BJ (cell line): ENCODE measurements at regions not wholly inside any gene's neighbourhood (a gene's known extent, or its start where the extent isn't known, plus 50 kb on each side); places are given as distances from the start of the nearest gene placed in this dataset.
A peak's percentile ranks its signal among the peaks of the same experiment; 100 is the strongest.

Source experiments
- CTCF ChIA-PET: fragments of 350-600 bp; formaldehyde crosslinking; extraction: SDS; loops from one replicate; lab custom pipeline; 2021; ENCODE audit warnings: antibody characterized with exemption, inconsistent platforms; lab: Yijun Ruan, JAX
- POLR2A ChIA-PET: fragments of 300-600 bp; sonication (Branson Sonifier 250); formaldehyde crosslinking; extraction: SDS; loops from one replicate; lab custom pipeline; 2021; ENCODE audit warnings: antibody characterized with exemption; lab: Charles Lee
- DNase-seq: peaks from one replicate; pipeline ENCODE4 v3.0.0-alpha.2; 2011; ENCODE audit warnings: low read depth
- H3K27me3 ChIP-seq: 2 replicates; pipeline ENCODE4 v1.6.0; 2011; ENCODE audit warnings: low read length; ENCODE audit not compliant: control insufficient read depth, insufficient read depth
- H3K36me3 ChIP-seq: 2 replicates; pipeline ENCODE4 v1.5.1; 2011; ENCODE audit warnings: low read length; ENCODE audit not compliant: control insufficient read depth, insufficient read depth
- H3K4me3 ChIP-seq: 2 replicates; pipeline ENCODE4 v1.5.1; 2011; ENCODE audit warnings: low read depth, mild to moderate bottlenecking, control low read depth, low read length
- TF ChIP-seq, protein P1 (sequence below): IDR thresholded peaks from 2 replicates; pipeline ENCODE4 v1.5.1; 2011; ENCODE audit warnings: low read depth, mild to moderate bottlenecking, control low read depth, inconsistent platforms, low read length, moderate library complexity; ENCODE audit not compliant: insufficient read depth

DNA sequence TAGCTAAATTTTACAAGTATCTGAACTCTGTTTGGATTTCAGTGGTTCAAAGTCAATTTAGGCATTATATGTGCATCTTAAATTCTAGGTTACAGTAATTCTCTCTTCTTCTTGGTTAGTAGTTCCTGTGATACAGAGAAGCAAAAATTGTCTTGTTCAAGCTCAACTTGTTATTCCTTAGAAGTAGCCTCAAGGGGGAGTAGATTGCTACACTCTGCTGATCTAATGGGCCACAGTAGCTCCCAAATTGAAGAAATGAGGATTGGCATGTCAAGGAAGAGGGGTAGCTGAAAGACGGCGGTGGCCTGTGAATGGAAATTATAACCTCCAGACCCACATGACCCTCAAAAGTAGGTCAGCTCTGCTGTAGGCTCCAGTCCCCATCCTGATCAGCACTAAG, 334.7 kb downstream of the HRH4 start:
- POLR2A ChIA-PET: no interaction called here
- TF ChIP-seq, protein P1, sequence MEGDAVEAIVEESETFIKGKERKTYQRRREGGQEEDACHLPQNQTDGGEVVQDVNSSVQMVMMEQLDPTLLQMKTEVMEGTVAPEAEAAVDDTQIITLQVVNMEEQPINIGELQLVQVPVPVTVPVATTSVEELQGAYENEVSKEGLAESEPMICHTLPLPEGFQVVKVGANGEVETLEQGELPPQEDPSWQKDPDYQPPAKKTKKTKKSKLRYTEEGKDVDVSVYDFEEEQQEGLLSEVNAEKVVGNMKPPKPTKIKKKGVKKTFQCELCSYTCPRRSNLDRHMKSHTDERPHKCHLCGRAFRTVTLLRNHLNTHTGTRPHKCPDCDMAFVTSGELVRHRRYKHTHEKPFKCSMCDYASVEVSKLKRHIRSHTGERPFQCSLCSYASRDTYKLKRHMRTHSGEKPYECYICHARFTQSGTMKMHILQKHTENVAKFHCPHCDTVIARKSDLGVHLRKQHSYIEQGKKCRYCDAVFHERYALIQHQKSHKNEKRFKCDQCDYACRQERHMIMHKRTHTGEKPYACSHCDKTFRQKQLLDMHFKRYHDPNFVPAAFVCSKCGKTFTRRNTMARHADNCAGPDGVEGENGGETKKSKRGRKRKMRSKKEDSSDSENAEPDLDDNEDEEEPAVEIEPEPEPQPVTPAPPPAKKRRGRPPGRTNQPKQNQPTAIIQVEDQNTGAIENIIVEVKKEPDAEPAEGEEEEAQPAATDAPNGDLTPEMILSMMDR: no peak
- CTCF ChIA-PET: interaction anchor here (1.8 kb wide), 1 partner anchor 12 kb away, joined by 6 read pairs; no protein-coding TSS in a partner anchor

GRCh38 chr18:24797981-24798380, 337.5 kb downstream of the HRH4 start:
- no peak for DNase-seq
- Histone ChIP-seq H3K4me3 (no peak overlapping the region), H3K27me3 (no peaks in the 10 kb centered on the region; the same call in 1 of the 2 replicates), H3K36me3 (no peaks in the 10 kb centered on the region)
- ChIA-PET CTCF (interaction anchor here (0.6 to 1.1 kb wide), 3 partner anchors 71 to 285 kb away, joined by 3 read pairs; no protein-coding TSS in a partner anchor), POLR2A (interaction anchor here (1.0 kb wide), 1 partner anchor 8 kb away, joined by 3 read pairs; no protein-coding TSS in a partner anchor)
- TF ChIP-seq, protein P1: no peak

More for the DNA sequence above, 334.7 kb downstream of the HRH4 start:
- H3K36me3 ChIP-seq: no peaks in the 10 kb centered on the region
- DNase-seq: no peak
- no peak overlapping the region for H3K4me3 ChIP-seq
- no peaks in the 10 kb centered on the region; the same call in 1 of the 2 replicates for H3K27me3 ChIP-seq

- H3K36me3 ChIP-seq: no peaks in the 10 kb centered on the region
- POLR2A ChIA-PET: no interaction called here
- H3K27me3 ChIP-seq: no peaks in the 10 kb centered on the region; the same call in 1 of the 2 replicates
- H3K4me3 ChIP-seq: no peak overlapping the region
- CTCF ChIA-PET: interaction anchor here (0.9 to 1.5 kb wide), 3 partner anchors 72 to 268 kb away, joined by 3 to 6 read pairs (median 3); no protein-coding TSS in a partner anchor
- TF ChIP-seq, protein P1: peak; percentile 22; the same call in 1 of the 2 replicates
- no peak for DNase-seq
Measured at GRCh38 chr18:24799176-24799575, 338.7 kb downstream of the HRH4 start.

GRCh38 chr18:24799720-24800119, 339.3 kb downstream of the HRH4 start:
- ChIA-PET CTCF (interaction anchor here (1.2 to 1.5 kb wide), 2 partner anchors 72 to 81 kb away, joined by 3 to 6 read pairs; no protein-coding TSS in a partner anchor), POLR2A (no interaction called here)
- DNase-seq: no peak

DNA sequence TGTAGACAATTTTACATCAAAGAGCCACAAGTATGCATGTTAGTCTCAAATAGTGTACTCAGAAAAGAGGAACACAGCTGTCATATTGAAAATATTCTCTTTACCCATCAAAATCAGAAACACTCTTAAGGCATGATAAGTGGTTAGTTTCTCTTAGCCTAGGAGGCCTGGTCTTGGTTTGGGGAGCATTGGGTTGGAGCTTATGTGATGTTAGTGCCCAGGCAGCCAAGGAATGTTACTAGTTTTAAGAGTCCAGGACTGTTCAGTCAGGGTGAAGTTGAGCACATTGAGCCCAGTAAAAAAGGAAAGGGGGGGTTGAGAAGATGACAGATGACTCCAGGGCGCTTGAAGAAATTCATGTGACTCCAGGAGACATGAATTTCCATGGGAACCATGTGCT, 340.6 kb downstream of the HRH4 start:
- no peak overlapping the region for H3K4me3 ChIP-seq
- peak; percentile 73 for DNase-seq
- CTCF ChIA-PET: interaction anchor here (1.0 to 1.3 kb wide), 3 partner anchors 21 to 75 kb away, joined by 3 read pairs; no protein-coding TSS in a partner anchor
- H3K36me3 ChIP-seq: no peaks in the 10 kb centered on the region
- TF ChIP-seq, protein P1: no peak
- POLR2A ChIA-PET: no interaction called here
- no peaks in the 10 kb centered on the region; the same call in 1 of the 2 replicates for H3K27me3 ChIP-seq

More at GRCh38 chr18:24799720-24800119, 339.3 kb downstream of the HRH4 start:
- no peak overlapping the region for H3K4me3 ChIP-seq
- no peaks in the 10 kb centered on the region; the same call in 1 of the 2 replicates for H3K27me3 ChIP-seq
- TF ChIP-seq, protein P1: no peak
- no peaks in the 10 kb centered on the region for H3K36me3 ChIP-seq
